Calu3 (cell line): ENCODE measurements at regions not wholly inside any gene's neighbourhood (a gene's known extent, or its start where the extent isn't known, plus 50 kb on each side); places are given as distances from the start of the nearest gene placed in this dataset.

ENCODE experiments used
- BruUV-seq: library from RNA; stranded (reverse); fragments of 400-500 nt; replicated peaks from 2 replicates; lab custom pipeline; 2021; lab: Mats Ljungman, UMichigan
- CTCF ChIA-PET: fragments of 300-600 bp; sonication (Branson Sonifier 250); formaldehyde crosslinking; loops from one replicate; lab custom pipeline; 2022; ENCODE audit warnings: antibody characterized with exemption; lab: Charles Lee
- DNase-seq: peaks from one replicate; pipeline ENCODE4 v3.0.0; 2022
- H3K27ac Mint-ChIP-seq: one replicate; pipeline ENCODE4 v1.8.0; 2022; ENCODE audit warnings: mixed read lengths; ENCODE audit not compliant: unreplicated experiment
- H3K27me3 Mint-ChIP-seq: one replicate; pipeline ENCODE4 v1.8.0; 2022; ENCODE audit warnings: mixed read lengths; ENCODE audit not compliant: unreplicated experiment
- H3K36me3 Mint-ChIP-seq: one replicate; pipeline ENCODE4 v1.8.0; 2022; ENCODE audit warnings: mild to moderate bottlenecking, moderate library complexity, mixed read lengths; ENCODE audit not compliant: insufficient read depth, unreplicated experiment
- H3K4me1 Mint-ChIP-seq: one replicate; pipeline ENCODE4 v1.8.0; 2022; ENCODE audit warnings: mild to moderate bottlenecking, low read depth, mixed read lengths; ENCODE audit not compliant: unreplicated experiment
- H3K4me3 Mint-ChIP-seq: one replicate; pipeline ENCODE4 v1.8.0; 2022; ENCODE audit warnings: mild to moderate bottlenecking, low read depth, moderate library complexity, mixed read lengths; ENCODE audit not compliant: unreplicated experiment
- H3K9me3 Mint-ChIP-seq: one replicate; pipeline ENCODE4 v1.8.0; 2022; ENCODE audit warnings: low read depth, mixed read lengths; ENCODE audit not compliant: unreplicated experiment
- CTCF ChIP-seq: fragments of 200-600 bp; IDR thresholded peaks from one replicate; pipeline ENCODE4 v1.8.0; 2022; ENCODE audit warnings: antibody characterized with exemption; ENCODE audit not compliant: unreplicated experiment
- intact Hi-C: fragments of 100-400 bp; cut with micrococcal nuclease; formaldehyde crosslinking; loops from one replicate; pipeline ENCODE4 v1.10.0; 2022; ENCODE audit not compliant: unreplicated experiment

DNA sequence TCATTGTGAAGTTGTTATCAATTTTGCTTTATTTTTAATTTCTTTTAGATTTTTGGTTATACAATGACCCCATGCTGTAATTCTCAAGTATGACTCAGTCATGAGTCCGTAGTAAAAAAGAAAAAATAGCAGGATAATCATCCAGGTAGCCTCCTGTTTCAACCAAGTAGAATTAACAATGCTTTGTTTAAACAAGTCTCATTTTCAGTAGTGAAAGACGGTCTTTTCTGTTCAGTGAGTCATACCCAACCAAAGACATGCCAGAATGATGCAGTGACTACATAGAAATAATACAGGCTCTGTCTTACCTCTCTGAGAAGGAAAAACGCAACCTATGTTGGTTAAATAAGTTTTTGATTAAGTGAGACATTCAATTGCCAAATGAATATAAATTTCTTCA lies 67.8 kb upstream of the DSC1 start:
- H3K36me3 Mint-ChIP-seq, result peaks cover 17% of the 10 kb centered on the region
- H3K4me3 Mint-ChIP-seq, result peak overlapping the region; percentile 14
- peaks cover 85% of the 10 kb centered on the region for H3K4me1 Mint-ChIP-seq
- H3K27ac Mint-ChIP-seq, result peak overlapping the region; percentile 96
- DNase-seq, result peak; percentile 29
- intact Hi-C loops, result loop anchor here (1.0 to 5.0 kb wide), 4 partner anchors 12 to 128 kb away; partner anchors contain the start of gene DSC2
- H3K9me3 Mint-ChIP-seq, result peaks cover 5% of the 10 kb centered on the region
- no peaks in the 10 kb centered on the region for H3K27me3 Mint-ChIP-seq
- no peak for TF ChIP-seq CTCF
- CTCF ChIA-PET, result interaction anchor here (0.6 to 1.0 kb wide), 2 partner anchors 24 to 285 kb away, joined by 4 read pairs; no protein-coding TSS in a partner anchor
- no TSS peak for BruUV-seq

DNA sequence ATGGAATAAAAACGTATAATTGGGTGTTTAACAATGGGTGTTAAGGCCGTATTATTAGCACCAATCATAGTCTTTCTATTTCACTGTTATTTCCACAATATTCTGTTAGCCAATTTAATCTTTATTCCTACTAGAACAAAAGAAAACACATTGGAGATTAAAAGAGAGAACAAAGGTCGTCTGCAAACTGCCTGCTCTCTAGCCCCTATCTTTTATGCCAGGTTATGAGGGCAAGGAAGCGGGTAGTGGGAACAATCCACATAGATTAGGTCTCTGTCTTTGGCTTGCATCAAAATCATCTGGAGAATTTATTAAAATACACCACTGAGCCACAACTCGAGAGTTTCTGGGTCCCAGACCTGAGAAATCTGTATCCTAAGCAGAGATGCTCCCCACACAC lies 69.4 kb upstream of the DSC1 start:
- peaks cover 17% of the 10 kb centered on the region for H3K36me3 Mint-ChIP-seq
- no TSS peak for BruUV-seq
- no peak for DNase-seq
- H3K9me3 Mint-ChIP-seq, result peaks cover 2% of the 10 kb centered on the region
- no peaks in the 10 kb centered on the region for H3K27me3 Mint-ChIP-seq
- intact Hi-C loops, result loop anchor here (5.0 kb wide), 1 partner anchor 35 kb away; no protein-coding TSS in a partner anchor
- no peak for TF ChIP-seq CTCF
- peaks cover 77% of the 10 kb centered on the region for H3K4me1 Mint-ChIP-seq
- peak overlapping the region; percentile 96 for H3K27ac Mint-ChIP-seq
- no peak overlapping the region for H3K4me3 Mint-ChIP-seq
- CTCF ChIA-PET, result interaction anchor here (0.6 kb wide), 1 partner anchor 689 kb away, joined by 5 read pairs; no protein-coding TSS in a partner anchor

GRCh38 chr18:31232775-31233424 lies 70.2 kb upstream of the DSC1 start:
- DNase-seq, result no peak
- TF ChIP-seq CTCF, result no peak
- Mint-ChIP-seq H3K4me1 (peaks cover 68% of the 10 kb centered on the region), H3K9me3 (no peaks in the 10 kb centered on the region), H3K4me3 (no peak overlapping the region), H3K36me3 (peaks cover 17% of the 10 kb centered on the region), H3K27ac (peak overlapping the region; percentile 96), H3K27me3 (no peaks in the 10 kb centered on the region)
- CTCF ChIA-PET, result interaction anchor here (1.8 kb wide), 1 partner anchor 9 kb away, joined by 5 read pairs; no protein-coding TSS in a partner anchor
- intact Hi-C loops, result loop anchor here (5.0 kb wide), 1 partner anchor 36 kb away; no protein-coding TSS in a partner anchor
- BruUV-seq, result no TSS peak

DNA sequence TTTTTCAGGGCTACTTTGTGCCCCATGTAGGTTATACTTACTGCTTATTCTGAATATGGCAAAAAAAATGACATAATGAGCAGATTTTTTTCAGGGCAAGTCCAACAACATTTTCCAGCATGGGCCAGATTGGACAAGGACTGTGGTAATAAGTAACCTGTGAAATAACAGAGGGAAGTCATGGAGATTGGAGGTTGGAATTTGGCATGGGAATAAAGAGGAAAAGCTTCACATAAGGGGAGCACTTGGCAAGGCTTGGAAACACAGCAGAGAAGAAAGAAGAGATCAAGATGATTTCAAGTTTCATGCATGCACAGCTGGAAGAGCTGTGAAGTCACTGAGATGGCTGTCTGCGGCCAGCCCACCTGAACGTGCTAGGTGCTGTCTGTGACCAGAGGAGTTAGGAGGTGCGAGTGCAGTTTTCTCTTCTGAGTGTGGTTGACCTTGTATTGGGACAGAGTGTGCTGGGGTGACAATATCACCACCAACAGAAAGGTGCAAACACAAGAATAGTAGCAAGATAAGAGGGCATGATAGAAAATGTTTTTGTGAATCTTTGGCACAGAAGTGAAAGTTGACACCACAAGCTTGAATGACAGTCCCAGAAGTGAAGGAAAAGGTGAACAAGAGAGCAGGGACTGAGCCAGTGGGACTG lies 71.1 kb upstream of the DSC1 start:
- Mint-ChIP-seq H3K27ac (peak overlapping the region; percentile 68), H3K9me3 (no peaks in the 10 kb centered on the region), H3K4me3 (peak overlapping the region; percentile 46), H3K4me1 (peaks cover 60% of the 10 kb centered on the region), H3K27me3 (no peaks in the 10 kb centered on the region), H3K36me3 (peaks cover 17% of the 10 kb centered on the region)
- CTCF ChIA-PET, result interaction anchor here (1.8 kb wide), 1 partner anchor 8 kb away, joined by 5 read pairs; no protein-coding TSS in a partner anchor
- no TSS peak for BruUV-seq
- TF ChIP-seq CTCF, result no peak
- intact Hi-C loops, result loop anchor here (5.0 kb wide), 1 partner anchor 36 kb away; no protein-coding TSS in a partner anchor
- no peak for DNase-seq
